Mammary epithelial cell (primary cell): ENCODE measurements at regions not wholly inside any gene's neighbourhood (a gene's known extent, or its start where the extent isn't known, plus 50 kb on each side); places are given as distances from the start of the nearest gene placed in this dataset.

Experiments used
- CTCF ChIP-seq, 2 donors: IDR thresholded peaks in 1 of 2; conservative IDR thresholded peaks in 1 of 2; 2 replicates each; pipeline ENCODE4 v1.5.1; 2011 to 2012; ENCODE audit warnings: inconsistent platforms in 2 of 2, low read length in 2 of 2, mild to moderate bottlenecking in 2 of 2, control low read depth in 1 of 2, low read depth in 1 of 2; ENCODE audit not compliant: insufficient read depth in 1 of 2; ENCODE audit errors: extremely low read depth in 1 of 2
- EZH2 ChIP-seq: IDR thresholded peaks from 2 replicates; pipeline ENCODE4 v1.6.1; 2012; ENCODE audit warnings: low read length, inconsistent platforms, borderline replicate concordance

DNA sequence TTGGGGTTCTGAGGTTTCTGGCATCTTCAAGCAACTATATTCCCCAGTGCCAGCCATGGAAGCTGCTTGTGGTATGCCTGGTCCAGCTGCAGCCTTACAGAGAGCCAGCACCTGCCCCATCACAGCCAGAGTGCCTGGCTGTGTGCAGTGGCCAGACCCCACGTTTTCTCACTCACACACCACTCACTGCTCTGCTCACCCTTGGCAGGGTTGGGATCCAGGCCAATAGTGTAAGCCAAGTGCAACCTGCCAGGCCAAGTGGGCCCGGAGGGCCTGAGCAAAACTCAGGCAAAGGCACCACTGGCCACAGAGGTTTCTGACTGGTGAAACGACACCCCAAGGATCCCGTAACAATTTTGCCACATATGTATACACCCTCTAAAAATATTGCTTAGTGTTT lies 67.9 kb upstream of the EYA4 start:
- TF ChIP-seq CTCF (conservative IDR thresholded peaks at IDR 0.05 in 1 of 2, IDR thresholded peaks at IDR 0.05 in 1 of 2; ENCODE audit: extremely low read depth in 1 of 2, insufficient read depth in 1 of 2, low read depth in 1 of 2, low read length in 2 of 2): no peak
- TF ChIP-seq EZH2: no peak
